ENCODE measurements at regions not wholly inside any gene's neighbourhood (a gene's known extent, or its start where the extent isn't known, plus 50 kb on each side); places are given as distances from the start of the nearest gene placed in this dataset.

DNA sequence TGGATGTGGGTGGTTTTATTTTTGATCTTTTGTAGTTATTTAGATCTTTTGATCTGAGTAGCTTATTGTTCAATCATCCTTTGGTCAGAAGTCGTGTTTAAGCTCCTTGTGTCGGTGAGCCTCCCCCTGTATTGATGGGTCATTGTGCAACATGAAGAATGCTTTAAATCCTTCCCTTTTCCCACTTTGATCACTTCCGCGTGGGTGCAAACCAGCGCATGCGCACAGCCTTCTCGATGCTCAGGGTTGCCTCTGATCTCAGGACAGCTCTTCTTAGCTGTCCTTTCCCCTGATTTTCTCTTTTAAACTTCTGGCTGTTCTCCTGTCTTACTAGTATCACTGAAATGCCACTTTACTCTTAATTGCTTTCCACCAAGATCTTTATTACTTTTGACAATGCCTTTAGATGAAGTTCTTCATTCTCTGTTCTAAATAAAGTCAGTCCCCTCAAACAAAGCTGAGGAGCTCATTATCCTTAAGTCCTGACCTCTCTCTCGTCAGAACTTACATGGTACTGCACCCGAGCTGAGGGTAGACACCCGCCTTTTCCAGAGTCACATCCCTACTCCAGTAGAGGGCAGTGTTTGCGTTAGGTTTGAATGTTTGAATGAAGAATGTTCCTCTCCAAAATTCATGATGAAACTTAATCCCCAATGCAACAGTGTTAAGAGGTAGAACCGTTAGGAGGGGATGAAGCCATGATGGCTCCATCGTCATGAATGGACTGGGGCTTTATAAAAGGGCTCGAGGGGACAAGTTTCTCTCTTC lies 547.9 kb upstream of the TMPRSS15 start:
- Mint-ChIP-seq H3K4me1 (no peaks in the 10 kb centered on the region), H3K4me3 (no peak overlapping the region), H3K27ac (no peak overlapping the region), H3K36me3 (no peaks in the 10 kb centered on the region), H3K9me3 (peaks cover 0 to 3% (median 3%) of the 10 kb centered on the region in 3 donors), H3K27me3 (no peaks in the 10 kb centered on the region)

DNA sequence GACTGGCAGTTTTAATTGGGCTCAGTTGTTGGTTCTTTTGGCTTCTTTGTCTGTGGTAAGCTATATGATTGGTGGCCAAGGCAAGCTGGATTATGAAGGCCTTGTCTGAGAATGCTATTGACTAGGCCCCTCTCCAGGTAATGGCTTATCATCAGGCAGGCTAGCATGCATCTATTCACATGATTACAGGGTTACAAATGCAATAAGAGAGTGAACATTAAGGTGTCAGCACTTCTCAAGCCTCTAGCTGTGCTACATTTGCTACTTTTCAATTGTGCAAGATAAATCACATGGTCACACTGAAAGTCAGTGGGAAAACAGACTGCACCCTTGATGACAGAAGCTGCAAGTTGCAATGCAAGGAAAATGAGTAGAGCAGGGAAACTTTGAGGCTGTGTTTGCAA lies 550.9 kb upstream of the TMPRSS15 start:
- Mint-ChIP-seq H3K27ac (no peak overlapping the region), H3K4me3 (no peak overlapping the region), H3K36me3 (no peaks in the 10 kb centered on the region), H3K4me1 (no peaks in the 10 kb centered on the region), H3K9me3 (peaks cover 0 to 3% (median 2%) of the 10 kb centered on the region in 3 donors), H3K27me3 (no peaks in the 10 kb centered on the region)

DNA sequence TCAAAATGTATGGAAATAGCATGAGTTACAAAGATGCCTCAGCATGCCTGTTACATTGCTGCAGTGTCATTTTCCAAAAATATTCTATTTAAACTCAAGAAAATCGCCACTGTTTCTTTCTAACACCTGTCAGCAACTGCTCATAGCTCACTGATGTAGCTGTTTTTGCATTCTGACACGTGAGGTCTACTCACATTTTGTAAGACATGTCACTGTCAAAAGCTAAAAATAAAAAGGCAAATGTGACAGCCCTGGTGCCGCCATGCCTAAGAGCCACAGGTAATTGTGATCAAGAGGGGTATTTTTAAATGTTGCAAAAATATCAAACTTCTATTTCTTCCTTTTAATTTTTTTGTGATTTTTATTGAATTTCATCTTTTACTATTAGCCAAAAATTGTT lies 556.2 kb upstream of the TMPRSS15 start:
- no peaks in the 10 kb centered on the region for H3K4me1 Mint-ChIP-seq
- no peak overlapping the region for H3K27ac Mint-ChIP-seq
- H3K9me3 Mint-ChIP-seq: peaks cover 0 to 2% (median 0%) of the 10 kb centered on the region in 3 donors
- no peaks in the 10 kb centered on the region for H3K36me3 Mint-ChIP-seq
- H3K4me3 Mint-ChIP-seq: no peak overlapping the region
- H3K27me3 Mint-ChIP-seq: no peaks in the 10 kb centered on the region

DNA sequence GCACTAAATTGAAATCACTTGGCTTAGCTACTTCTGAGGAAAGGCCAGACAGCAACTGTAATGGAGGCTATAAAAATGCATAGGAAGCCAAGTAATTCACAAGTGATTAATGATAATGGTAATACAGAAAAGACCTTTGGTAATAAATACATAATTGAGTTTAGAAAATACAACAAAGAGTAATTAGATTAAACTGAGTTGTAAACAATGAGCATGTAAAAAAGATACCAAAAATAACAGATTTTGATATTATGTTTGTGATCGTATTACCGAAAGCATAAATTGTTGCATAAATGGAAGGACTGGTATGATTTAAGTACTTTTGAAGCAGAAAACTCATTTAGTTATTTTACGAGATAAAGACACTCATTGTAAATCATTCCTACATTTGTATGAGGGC lies 556.7 kb upstream of the TMPRSS15 start:
- no peaks in the 10 kb centered on the region for H3K36me3 Mint-ChIP-seq

DNA sequence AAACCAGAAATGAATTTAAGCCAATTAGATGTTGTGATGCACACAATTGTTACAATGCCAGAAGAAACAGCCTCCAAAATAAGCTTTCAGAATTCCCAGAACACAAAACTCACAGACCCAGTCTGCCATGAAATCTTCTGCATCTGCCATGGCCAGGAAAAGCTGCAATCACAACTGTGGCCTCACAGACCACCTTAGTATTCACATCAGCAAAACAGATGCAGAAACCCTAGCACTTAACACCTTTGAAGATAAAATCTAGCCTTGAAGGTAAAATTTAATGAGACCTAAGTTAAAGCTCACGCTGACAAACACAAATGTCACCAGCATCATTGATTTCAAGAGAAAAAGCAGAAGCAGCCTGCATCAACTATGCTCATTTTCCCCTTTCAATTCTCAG lies 566.8 kb upstream of the TMPRSS15 start:
- Mint-ChIP-seq H3K27me3 (no peaks in the 10 kb centered on the region), H3K4me3 (no peak overlapping the region), H3K4me1 (peaks cover 0 to 1% (median 0%) of the 10 kb centered on the region in 3 donors), H3K36me3 (no peaks in the 10 kb centered on the region), H3K9me3 (peaks cover under 1 to 6% (median 2%) of the 10 kb centered on the region in 3 donors), H3K27ac (no peak overlapping the region)

More for the DNA sequence above, 556.7 kb upstream of the TMPRSS15 start:
- no peak overlapping the region for H3K4me3 Mint-ChIP-seq
- no peak overlapping the region for H3K27ac Mint-ChIP-seq
- H3K27me3 Mint-ChIP-seq: no peaks in the 10 kb centered on the region
- no peaks in the 10 kb centered on the region for H3K4me1 Mint-ChIP-seq
- H3K9me3 Mint-ChIP-seq: peaks cover 0 to 2% (median 0%) of the 10 kb centered on the region in 3 donors

DNA sequence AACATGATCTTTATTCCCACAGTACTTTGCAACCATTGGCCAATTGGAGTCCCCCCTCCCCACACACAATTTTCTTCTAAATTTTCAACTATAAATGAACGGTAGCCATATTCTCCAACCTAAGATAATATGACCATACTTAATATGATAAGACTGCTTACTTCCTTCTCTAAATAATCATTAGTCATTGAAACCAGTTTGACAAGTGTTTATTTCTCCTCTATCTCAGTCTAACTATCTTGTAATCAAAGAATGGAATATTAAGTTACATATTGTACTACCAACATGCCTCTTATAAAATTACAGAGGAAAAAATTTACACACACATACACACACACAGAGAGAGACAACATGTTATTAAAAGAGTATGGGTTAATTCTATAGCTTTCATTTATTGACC lies 567.4 kb upstream of the TMPRSS15 start:
- peaks cover 0 to 1% (median 0%) of the 10 kb centered on the region in 3 donors for H3K4me1 Mint-ChIP-seq
- H3K27me3 Mint-ChIP-seq: no peaks in the 10 kb centered on the region
- no peak overlapping the region for H3K27ac Mint-ChIP-seq
- no peak overlapping the region for H3K4me3 Mint-ChIP-seq
- no peaks in the 10 kb centered on the region for H3K36me3 Mint-ChIP-seq
- H3K9me3 Mint-ChIP-seq: peaks cover 2 to 10% (median 2%) of the 10 kb centered on the region in 3 donors

DNA sequence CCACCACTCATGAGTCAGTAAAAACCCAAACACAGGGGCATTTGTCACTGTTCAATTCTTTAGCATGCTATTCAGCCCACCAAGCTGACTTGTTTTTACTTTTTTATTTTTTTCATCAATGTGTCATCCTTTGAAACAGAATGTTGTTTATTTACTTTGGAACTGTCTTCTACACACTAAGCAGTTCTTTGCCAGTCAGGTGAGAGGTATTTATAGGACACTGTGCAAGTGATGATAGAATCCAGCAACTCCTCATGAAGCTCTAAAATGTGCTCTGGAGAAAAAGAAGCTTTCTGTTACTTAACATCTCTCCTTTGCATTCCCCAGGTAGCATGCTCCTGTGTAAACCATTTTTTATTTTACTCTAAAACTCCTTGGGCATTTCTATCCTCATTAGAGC lies 582.0 kb upstream of the TMPRSS15 start:
- H3K36me3 Mint-ChIP-seq: no peaks in the 10 kb centered on the region
- no peak overlapping the region for H3K4me3 Mint-ChIP-seq
- peaks cover 3 to 18% (median 7%) of the 10 kb centered on the region in 3 donors for H3K9me3 Mint-ChIP-seq
- H3K27ac Mint-ChIP-seq: no peak overlapping the region
- no peaks in the 10 kb centered on the region for H3K27me3 Mint-ChIP-seq
- no peaks in the 10 kb centered on the region for H3K4me1 Mint-ChIP-seq

DNA sequence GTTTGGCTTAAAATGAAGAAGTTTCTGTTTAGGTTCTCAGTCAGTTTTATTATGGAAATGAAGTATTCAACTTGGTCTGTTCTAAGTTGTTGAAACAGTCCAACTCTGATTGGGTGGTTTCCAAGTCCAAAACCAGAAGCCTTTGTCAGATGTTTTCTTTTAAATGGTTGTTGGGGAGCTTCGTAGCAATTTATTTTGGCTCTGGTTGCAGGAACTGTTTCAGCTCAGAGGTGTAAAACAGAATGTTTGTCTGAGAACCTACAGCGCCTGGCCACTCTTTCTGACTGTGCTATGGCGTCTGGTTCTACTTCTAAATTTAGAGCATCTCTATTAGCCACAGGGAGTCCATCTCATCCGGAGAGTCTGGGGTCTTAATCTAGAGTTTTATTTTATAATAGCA lies 582.6 kb upstream of the TMPRSS15 start:
- no peaks in the 10 kb centered on the region for H3K4me1 Mint-ChIP-seq
- H3K9me3 Mint-ChIP-seq: peaks cover 3 to 18% (median 7%) of the 10 kb centered on the region in 3 donors
- no peak overlapping the region for H3K4me3 Mint-ChIP-seq
- H3K36me3 Mint-ChIP-seq: no peaks in the 10 kb centered on the region
- H3K27me3 Mint-ChIP-seq: no peaks in the 10 kb centered on the region
- H3K27ac Mint-ChIP-seq: no peak overlapping the region

DNA sequence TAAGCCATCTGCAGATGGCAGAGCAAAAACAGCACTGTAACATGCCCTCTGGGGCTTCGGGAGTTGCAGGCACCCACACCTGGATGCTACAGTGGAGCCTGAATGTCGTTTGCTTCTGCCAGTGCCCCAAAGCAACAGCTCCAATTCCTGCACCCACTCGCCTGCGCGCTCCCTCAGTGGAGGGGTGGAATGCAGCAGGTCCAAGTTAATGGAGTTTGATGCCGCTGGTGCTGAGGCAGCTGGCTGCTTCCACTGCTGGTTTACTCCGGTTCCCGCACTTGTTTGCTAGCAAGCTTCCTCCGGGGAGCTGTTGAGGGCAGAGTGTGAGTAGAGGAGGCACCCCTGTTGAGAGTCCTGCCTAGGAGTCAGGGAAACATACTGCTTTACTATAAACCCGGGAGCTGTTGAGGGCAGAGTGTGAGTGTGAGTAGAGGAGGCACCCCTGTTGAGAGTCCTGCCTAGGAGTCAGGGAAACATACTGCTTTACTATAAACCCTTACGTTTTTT lies 584.0 kb upstream of the TMPRSS15 start:
- no peak overlapping the region for H3K4me3 Mint-ChIP-seq
- no peaks in the 10 kb centered on the region for H3K36me3 Mint-ChIP-seq
- H3K27ac Mint-ChIP-seq: no peak overlapping the region
- H3K9me3 Mint-ChIP-seq: peaks cover 5 to 12% (median 7%) of the 10 kb centered on the region in 3 donors
- no peaks in the 10 kb centered on the region for H3K27me3 Mint-ChIP-seq
- no peaks in the 10 kb centered on the region for H3K4me1 Mint-ChIP-seq

DNA sequence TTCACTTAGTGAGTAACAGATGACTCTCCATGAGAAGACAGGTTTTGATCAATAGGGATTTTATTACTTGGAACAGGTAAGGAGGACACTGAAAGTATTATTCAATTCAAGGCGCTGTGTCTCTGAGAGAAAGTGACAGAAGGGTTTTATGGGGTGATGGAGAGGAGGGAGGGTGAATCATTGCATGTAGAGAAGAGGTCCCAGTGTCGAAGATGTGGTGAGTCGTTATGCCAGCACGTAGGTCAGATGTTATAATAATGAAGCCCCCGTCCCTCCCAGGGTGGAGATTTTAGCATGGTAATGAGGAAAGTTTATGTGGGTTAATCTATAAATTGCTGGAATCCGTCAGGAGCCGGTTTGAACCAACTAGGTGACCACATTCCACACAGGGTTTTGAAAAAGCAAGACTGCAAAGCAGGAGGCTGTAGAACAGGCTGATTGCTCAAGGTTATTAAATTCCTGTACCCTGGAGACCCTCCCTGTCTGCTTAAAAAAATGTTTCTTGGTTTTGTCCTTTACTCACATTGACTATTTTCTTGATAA lies 586.4 kb upstream of the TMPRSS15 start:
- H3K36me3 Mint-ChIP-seq: no peaks in the 10 kb centered on the region
- H3K4me1 Mint-ChIP-seq: no peaks in the 10 kb centered on the region
- H3K9me3 Mint-ChIP-seq: peaks cover 4 to 14% (median 9%) of the 10 kb centered on the region in 3 donors
- H3K27me3 Mint-ChIP-seq: no peaks in the 10 kb centered on the region
- no peak overlapping the region for H3K27ac Mint-ChIP-seq
- H3K4me3 Mint-ChIP-seq: no peak overlapping the region

DNA sequence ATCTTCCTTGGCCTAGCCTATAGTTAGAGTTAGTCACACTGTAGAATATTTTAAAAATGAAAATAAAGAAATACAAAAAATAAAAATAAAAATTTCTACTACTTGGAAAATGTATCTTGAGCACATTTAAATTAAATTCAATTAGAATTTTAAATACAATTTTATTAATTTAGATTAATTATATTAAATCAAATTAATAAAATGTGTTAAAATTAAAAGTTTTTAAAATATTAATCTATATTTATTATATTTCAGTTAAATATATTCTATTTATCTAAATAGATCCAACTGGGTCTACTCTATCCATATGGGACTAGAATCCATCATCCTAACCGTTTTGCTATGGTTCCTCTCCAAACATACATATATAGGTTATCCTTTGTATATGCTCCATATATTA lies 588.3 kb upstream of the TMPRSS15 start:
- Mint-ChIP-seq H3K4me3 (no peak overlapping the region), H3K4me1 (no peaks in the 10 kb centered on the region), H3K36me3 (no peaks in the 10 kb centered on the region), H3K27me3 (no peaks in the 10 kb centered on the region), H3K27ac (no peak overlapping the region), H3K9me3 (peaks cover 4 to 17% (median 9%) of the 10 kb centered on the region in 3 donors)

DNA sequence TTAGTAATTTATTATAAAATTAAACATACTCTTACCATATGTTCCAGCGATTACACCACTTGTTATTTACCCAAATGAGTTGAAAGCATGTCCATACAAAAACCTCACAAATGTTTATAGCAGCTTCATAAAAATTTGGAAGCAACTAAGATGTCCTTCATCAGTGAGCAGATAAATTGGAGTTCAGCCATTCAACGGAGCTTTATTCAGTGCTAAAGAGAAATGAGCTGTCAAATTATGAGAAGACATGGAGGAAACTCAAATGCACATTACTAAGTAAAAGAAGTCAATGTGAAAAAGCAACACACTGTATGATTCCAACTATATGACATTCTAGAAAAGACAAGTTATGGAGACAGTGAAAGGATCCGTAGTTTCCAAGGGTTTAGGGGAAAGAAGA lies 606.7 kb upstream of the TMPRSS15 start:
- H3K4me1 Mint-ChIP-seq: no peaks in the 10 kb centered on the region
- H3K27me3 Mint-ChIP-seq: no peaks in the 10 kb centered on the region
- H3K27ac Mint-ChIP-seq: no peak overlapping the region

DNA sequence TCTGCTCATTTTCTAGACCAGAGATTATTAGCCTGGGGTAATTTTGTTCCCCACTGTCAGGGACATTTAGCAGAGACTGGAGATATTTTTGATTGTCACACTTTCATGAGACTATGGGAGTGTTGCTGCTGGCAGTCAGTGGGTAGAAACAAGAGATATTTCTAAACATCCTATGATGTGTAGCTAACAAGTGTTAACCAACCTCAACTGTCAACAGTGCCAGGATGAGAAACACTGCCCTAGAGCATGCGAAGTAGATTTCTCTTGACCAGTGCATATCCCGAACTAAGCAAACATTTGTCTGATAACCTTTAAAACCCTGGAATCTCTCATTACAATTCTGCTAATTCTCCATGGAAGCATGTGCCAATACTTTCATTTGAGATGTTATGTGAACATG lies 607.4 kb upstream of the TMPRSS15 start:
- Mint-ChIP-seq H3K4me3 (no peak overlapping the region), H3K27ac (no peak overlapping the region), H3K36me3 (no peaks in the 10 kb centered on the region), H3K4me1 (no peaks in the 10 kb centered on the region), H3K9me3 (peaks cover 3 to 10% (median 5%) of the 10 kb centered on the region in 3 donors), H3K27me3 (no peaks in the 10 kb centered on the region)

More for the DNA sequence above, 606.7 kb upstream of the TMPRSS15 start:
- peaks cover 3 to 10% (median 5%) of the 10 kb centered on the region in 3 donors for H3K9me3 Mint-ChIP-seq
- no peaks in the 10 kb centered on the region for H3K36me3 Mint-ChIP-seq
- H3K4me3 Mint-ChIP-seq: no peak overlapping the region

DNA sequence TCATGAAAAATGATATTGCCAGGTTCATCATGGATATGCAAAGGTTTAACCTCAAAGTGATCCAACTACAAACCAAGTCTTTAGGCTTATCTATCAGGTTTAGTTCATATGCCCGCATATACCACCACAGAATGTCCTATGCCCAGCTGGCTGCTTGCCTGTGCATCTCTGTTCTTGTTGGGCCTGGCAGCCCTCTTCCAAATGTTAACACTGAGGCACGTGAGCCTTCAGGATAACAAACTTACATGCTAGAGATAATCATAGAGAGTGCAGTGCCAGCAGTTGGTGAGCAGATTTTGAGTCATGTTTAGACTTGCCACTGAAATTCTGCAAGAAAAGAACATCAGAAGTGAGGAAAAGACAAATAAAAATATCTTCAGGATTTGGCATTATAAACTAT lies 607.9 kb upstream of the TMPRSS15 start:
- H3K4me1 Mint-ChIP-seq: no peaks in the 10 kb centered on the region
- peaks cover 3 to 10% (median 5%) of the 10 kb centered on the region in 3 donors for H3K9me3 Mint-ChIP-seq
- no peak overlapping the region for H3K27ac Mint-ChIP-seq
- no peaks in the 10 kb centered on the region for H3K36me3 Mint-ChIP-seq
- H3K27me3 Mint-ChIP-seq: no peaks in the 10 kb centered on the region
- no peak overlapping the region for H3K4me3 Mint-ChIP-seq

DNA sequence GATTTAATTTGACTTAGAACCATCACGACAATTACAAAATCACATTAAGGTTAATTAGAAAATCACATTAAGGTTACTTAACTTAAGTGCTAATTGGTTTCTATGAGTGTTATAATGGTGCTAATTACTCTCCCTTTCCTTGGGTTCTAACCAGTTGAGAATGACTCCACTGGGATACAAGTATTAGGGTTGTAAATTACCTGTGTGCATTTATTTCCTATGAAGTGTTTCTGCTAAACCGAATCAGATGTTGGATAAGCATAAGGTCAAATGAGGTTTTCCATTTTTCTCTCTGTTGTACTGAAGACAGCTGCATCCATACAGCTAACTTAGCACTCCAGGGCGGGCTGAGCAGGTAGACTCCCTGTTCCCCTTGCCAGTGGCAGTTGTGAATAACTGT lies 610.3 kb upstream of the TMPRSS15 start:
- Mint-ChIP-seq H3K4me3 (no peak overlapping the region), H3K36me3 (no peaks in the 10 kb centered on the region)

DNA sequence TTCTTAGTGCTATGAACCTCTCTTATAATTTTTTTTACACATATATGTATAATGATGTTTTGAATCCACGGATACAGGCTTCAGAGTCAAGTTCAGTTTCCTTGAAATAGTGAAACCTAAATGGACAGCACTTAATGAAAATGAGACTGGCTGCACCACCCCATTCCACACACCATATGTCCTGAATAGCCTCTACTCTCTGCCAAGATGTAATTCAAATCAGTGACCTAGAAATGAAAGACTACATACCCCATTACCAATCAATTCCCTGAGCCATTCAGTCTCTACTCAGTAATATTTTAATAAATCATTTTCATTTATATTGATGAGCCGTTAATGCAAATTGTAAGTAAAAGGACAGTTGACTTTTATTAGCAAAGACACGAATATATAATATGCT lies 614.9 kb upstream of the TMPRSS15 start:
- no peaks in the 10 kb centered on the region for H3K36me3 Mint-ChIP-seq
- H3K27me3 Mint-ChIP-seq: no peaks in the 10 kb centered on the region
- H3K9me3 Mint-ChIP-seq: peaks cover 0 to 7% (median 2%) of the 10 kb centered on the region in 3 donors
- H3K4me1 Mint-ChIP-seq: no peaks in the 10 kb centered on the region
- H3K4me3 Mint-ChIP-seq: no peak overlapping the region
- no peak overlapping the region for H3K27ac Mint-ChIP-seq

More for the DNA sequence above, 610.3 kb upstream of the TMPRSS15 start:
- H3K9me3 Mint-ChIP-seq: peaks cover 2 to 5% (median 3%) of the 10 kb centered on the region in 3 donors
- no peak overlapping the region for H3K27ac Mint-ChIP-seq
- H3K4me1 Mint-ChIP-seq: no peaks in the 10 kb centered on the region
- H3K27me3 Mint-ChIP-seq: no peaks in the 10 kb centered on the region

Measured in IgD-negative memory B cell (primary cell).